Muscle layer of duodenum (tissue), 2 donors: ENCODE measurements at regions not wholly inside any gene's neighbourhood (a gene's known extent, or its start where the extent isn't known, plus 50 kb on each side); places are given as distances from the start of the nearest gene placed in this dataset.

Experiments
- H3K27ac ChIP-seq: one replicate; pipeline ENCODE4 v1.7.0; 2013; ENCODE audit warnings: mild to moderate bottlenecking, low read length
- H3K27me3 ChIP-seq: one replicate; pipeline ENCODE4 v1.7.0; 2013; ENCODE audit warnings: low read depth, mild to moderate bottlenecking, control low read depth, low read length
- H3K36me3 ChIP-seq, 2 donors: one replicate each; pipeline ENCODE4 v1.7.0; 2013; ENCODE audit warnings: low read length in 2 of 2, control low read depth in 1 of 2, mild to moderate bottlenecking in 1 of 2; ENCODE audit not compliant: insufficient read depth in 2 of 2, control insufficient read depth in 1 of 2
- H3K4me1 ChIP-seq, 2 donors: one replicate each; pipeline ENCODE4 v1.7.0; 2013; ENCODE audit warnings: low read length in 2 of 2, mild to moderate bottlenecking in 2 of 2, control low read depth in 1 of 2, moderate library complexity in 1 of 2; ENCODE audit not compliant: insufficient read depth in 2 of 2, control insufficient read depth in 1 of 2
- H3K4me3 ChIP-seq, 2 donors: one replicate each; pipeline ENCODE4 v1.7.0; 2013; ENCODE audit warnings: low read length in 2 of 2, low read depth in 1 of 2, mild to moderate bottlenecking in 1 of 2
- H3K9me3 ChIP-seq, 2 donors: one replicate each; pipeline ENCODE4 v1.7.0; 2013; ENCODE audit warnings: low read length in 2 of 2, control low read depth in 1 of 2, mild to moderate bottlenecking in 1 of 2; ENCODE audit not compliant: control insufficient read depth in 1 of 2
- donor health status: healthy.

DNA sequence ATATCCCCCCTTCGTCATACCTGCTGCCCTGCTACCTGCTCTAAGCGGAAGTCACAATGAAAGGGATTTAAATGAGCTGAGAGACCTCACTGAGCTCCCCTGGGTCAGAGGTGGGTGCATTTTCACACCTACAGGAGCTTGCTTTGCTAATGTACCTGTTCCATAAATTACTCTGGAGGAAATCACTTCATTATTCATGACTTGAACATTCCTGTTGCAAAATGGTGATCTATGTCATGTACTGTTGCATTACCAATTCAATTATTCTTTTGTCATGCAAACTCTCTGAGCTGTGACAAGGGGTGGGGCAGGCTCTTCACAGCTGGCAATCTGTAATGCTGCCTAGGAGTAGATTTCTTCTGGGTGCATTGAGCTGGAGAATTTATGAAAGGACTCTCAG lies 761.3 kb downstream of the TSN start:
- H3K27me3 ChIP-seq, result no peaks in the 10 kb centered on the region
- no peak overlapping the region for H3K27ac ChIP-seq
- H3K36me3 ChIP-seq, result no peaks in the 10 kb centered on the region
- no peaks in the 10 kb centered on the region for H3K9me3 ChIP-seq
- H3K4me1 ChIP-seq, result no peaks in the 10 kb centered on the region
- no peak overlapping the region for H3K4me3 ChIP-seq

DNA sequence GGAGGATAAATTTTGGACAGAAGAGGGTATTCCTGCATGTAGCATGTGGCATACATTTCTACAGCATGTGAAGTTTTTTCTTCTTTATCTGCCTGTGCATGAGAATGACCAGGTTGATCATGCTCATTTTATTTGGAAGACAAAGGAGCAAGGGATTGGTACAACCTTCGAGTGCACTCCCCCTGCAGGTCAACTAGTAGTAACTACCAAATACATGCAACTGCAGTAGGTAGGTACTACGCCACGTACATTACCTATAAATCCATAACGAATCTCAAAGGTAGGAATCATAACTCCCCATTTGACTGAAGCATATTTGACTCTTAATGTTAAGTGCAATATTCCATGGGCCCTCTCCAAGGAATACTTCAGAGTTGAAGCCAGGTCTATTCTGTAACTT lies 763.9 kb downstream of the TSN start:
- no peaks in the 10 kb centered on the region for H3K36me3 ChIP-seq
- no peaks in the 10 kb centered on the region for H3K4me1 ChIP-seq
- no peak overlapping the region for H3K4me3 ChIP-seq
- H3K27ac ChIP-seq, result no peak overlapping the region
- no peaks in the 10 kb centered on the region for H3K9me3 ChIP-seq
- no peaks in the 10 kb centered on the region for H3K27me3 ChIP-seq

DNA sequence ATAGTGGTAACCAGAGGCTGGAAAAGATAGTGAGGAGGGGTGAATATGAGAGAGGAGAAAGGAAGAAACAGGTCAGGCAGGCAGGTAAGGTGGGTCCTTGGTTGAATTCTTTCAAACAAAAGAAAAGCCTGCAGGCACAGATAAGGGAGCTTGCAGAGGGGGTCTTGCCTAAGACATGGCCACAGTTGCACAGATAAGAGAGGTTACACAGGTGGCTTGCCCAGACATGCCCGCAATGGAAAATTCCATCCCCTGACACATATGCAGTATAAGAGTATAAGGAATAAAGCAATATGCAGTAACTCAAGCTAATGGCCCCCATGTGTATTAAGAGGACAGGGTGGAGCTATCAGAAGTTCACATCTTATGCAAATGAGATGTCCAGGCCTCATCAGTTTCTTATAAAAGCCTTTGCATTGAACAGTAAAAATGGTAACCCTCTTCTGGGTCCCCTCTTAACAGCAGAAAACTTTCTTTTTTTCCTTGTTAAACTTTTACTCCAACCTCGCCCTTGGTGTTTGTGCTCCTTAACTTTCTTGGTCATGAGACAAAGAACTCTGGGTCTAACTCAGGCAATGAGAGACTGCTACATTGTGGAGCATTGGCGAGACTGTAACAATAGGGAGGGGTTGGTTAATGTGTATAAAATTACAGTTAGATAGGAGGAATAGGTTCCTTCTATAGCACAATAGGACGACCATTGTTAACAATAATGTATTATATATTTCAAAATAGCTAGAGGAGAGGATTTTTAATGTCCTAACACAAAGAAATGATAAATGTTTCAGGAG lies 764.6 kb downstream of the TSN start:
- Histone ChIP-seq H3K36me3 (no peaks in the 10 kb centered on the region), H3K27ac (no peak overlapping the region), H3K4me3 (no peak overlapping the region), H3K4me1 (no peaks in the 10 kb centered on the region), H3K9me3 (no peaks in the 10 kb centered on the region), H3K27me3 (no peaks in the 10 kb centered on the region)

- Histone ChIP-seq H3K4me3 (no peak overlapping the region), H3K27me3 (no peaks in the 10 kb centered on the region), H3K36me3 (no peaks in the 10 kb centered on the region), H3K27ac (no peak overlapping the region), H3K9me3 (no peaks in the 10 kb centered on the region), H3K4me1 (no peaks in the 10 kb centered on the region)
These were observed 767.7 kb downstream of the TSN start for GRCh38 chr2:122523143-122523542.

DNA sequence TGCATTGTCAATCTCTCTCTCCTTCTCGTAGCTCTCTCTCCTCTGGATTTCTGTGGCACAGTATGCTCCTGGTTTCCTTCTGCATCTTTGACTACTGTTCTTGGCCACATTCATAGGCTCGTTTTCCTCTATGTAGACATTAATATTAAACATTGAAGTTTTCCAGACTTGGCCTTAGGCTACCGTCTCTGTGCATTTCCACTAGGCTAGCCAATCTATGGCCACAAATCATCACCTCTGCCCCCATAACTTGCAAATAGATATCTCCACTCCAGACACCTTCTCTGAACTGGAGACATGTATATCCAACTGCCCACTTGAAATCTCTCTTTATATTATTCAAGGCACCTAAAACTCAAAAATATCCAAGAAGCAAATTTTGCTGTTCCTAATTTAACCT lies 768.5 kb downstream of the TSN start:
- H3K27me3 ChIP-seq, result no peaks in the 10 kb centered on the region
- no peaks in the 10 kb centered on the region for H3K4me1 ChIP-seq
- H3K27ac ChIP-seq, result no peak overlapping the region
- no peaks in the 10 kb centered on the region for H3K36me3 ChIP-seq
- no peak overlapping the region for H3K4me3 ChIP-seq
- H3K9me3 ChIP-seq, result no peaks in the 10 kb centered on the region

GRCh38 chr2:122525336-122525735 lies 769.9 kb downstream of the TSN start:
- H3K27ac ChIP-seq, result no peak overlapping the region
- H3K4me3 ChIP-seq, result no peak overlapping the region
- H3K36me3 ChIP-seq, result no peaks in the 10 kb centered on the region
- H3K27me3 ChIP-seq, result no peaks in the 10 kb centered on the region
- no peaks in the 10 kb centered on the region for H3K4me1 ChIP-seq
- H3K9me3 ChIP-seq, result no peaks in the 10 kb centered on the region

DNA sequence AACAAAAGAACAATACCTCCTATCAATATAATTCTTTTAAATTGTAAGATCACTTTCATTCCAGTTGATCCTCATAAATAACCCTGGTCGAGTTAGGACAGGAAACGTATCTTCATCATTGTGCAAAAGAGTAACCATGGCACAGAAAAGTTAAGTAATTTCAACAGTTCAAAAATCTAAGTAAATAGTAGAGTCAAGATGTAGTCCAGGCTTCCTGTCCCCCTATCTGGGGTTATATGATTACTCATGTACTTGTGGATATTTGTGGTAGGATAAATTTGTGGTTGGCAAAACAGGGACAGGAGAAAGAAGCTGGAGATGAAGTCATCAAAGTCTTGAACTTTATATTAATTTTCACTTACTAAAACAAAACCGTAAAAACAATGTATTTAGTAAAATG lies 772.6 kb downstream of the TSN start:
- Histone ChIP-seq H3K27ac (no peak overlapping the region), H3K9me3 (no peaks in the 10 kb centered on the region), H3K4me3 (no peak overlapping the region), H3K27me3 (no peaks in the 10 kb centered on the region), H3K36me3 (no peaks in the 10 kb centered on the region), H3K4me1 (peaks cover 0 to 4% of the 10 kb centered on the region in 2 donors)

DNA sequence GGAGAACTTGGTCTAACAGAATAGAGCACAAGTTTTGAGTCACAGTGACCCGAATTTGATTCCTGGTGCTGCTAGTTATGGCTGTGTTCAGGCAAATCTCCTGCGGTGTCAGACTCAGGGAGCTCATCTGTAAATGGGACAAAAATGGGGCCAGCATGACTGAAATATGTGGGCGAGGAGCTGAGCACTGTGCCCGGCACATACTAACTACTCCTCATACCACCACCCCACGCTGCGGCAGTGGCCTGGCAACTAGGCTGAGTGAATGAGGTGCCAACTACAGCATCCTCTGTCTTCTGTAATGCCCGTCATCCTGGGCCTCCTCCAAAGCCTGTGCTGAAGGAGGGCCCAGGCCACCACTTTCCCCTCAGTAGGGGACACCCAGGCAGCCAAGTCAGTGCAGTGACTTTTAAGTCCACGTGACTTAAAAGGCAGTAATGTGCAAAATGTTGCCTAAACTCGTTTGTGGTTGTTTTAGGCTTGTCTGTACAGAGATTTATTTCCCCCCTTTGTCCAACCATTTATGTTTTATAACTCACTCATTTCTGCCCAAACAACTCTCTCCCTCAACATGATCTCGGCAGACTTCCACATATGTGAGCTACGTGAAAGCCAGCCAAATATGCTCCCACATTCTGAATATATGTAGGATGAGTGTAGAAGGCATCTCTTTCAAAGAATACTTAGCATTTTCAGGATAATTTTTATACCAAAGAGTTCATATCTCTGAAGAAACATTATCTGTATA lies 773.7 kb downstream of the TSN start:
- Histone ChIP-seq H3K4me3 (no peak overlapping the region), H3K27me3 (no peaks in the 10 kb centered on the region), H3K4me1 (peaks cover 0 to 4% of the 10 kb centered on the region in 2 donors), H3K27ac (no peak overlapping the region), H3K9me3 (no peaks in the 10 kb centered on the region), H3K36me3 (no peaks in the 10 kb centered on the region)

DNA sequence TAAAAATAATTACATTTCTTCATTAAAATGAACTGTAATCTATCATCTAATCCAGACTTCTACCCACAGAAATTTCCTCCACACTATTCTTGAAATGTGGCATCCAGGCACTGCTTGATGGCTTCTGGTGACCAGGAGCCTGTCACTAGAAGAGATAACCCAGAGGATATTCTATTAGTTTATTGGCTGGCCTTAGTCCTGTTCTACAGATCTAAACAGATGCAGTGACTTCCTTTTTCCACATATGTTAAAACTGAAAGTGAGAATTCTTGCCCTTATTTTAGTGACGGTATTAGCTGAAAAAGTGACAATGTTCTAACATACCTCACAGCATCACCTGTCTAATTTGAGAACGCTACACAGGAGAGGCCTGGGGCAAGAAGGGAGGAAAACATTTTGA lies 775.4 kb downstream of the TSN start:
- Histone ChIP-seq H3K27me3 (no peaks in the 10 kb centered on the region), H3K4me3 (no peak overlapping the region), H3K36me3 (no peaks in the 10 kb centered on the region), H3K4me1 (peaks cover 0 to 4% of the 10 kb centered on the region in 2 donors), H3K27ac (no peak overlapping the region), H3K9me3 (no peaks in the 10 kb centered on the region)

DNA sequence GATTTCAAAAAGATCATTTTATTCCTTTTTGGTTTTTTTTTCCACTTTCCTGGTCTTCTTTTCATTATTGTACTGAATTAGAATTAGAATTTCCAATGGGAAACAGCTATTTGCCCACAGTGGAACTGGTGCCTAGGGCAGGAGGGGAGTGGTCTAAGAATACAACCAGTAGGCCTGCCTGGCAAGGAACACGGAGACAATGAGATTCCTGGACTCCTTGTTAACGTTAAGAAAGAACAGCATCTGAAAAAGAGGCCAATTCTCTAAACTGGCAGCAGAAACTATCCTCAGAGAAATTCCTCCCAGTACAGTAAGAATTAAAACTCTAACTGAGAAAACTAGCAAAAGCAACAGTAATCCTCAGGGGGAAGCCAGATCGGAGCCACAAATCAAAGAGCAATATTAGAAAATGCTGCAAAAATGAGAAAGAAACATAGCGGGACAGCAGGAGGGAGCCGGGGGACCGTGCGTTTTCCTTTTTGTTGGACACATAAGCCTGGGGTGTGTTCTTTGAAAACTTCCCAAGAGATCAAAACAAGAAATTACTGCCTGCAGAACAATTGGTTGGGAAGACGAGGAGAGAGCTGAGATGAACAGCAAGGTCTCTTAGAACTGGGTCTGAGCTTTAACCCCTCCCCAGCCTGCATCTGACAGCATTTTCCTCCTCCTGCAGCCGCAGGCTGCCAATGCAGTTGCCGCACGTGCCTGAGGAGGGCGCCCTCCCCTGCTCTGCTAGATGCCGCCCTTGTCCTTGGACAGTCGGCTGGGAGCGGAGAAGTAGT lies 776.0 kb downstream of the TSN start:
- Histone ChIP-seq H3K36me3 (no peaks in the 10 kb centered on the region), H3K27ac (no peak overlapping the region), H3K9me3 (no peaks in the 10 kb centered on the region), H3K27me3 (no peaks in the 10 kb centered on the region), H3K4me3 (no peak overlapping the region), H3K4me1 (peaks cover 0 to 4% of the 10 kb centered on the region in 2 donors)

DNA sequence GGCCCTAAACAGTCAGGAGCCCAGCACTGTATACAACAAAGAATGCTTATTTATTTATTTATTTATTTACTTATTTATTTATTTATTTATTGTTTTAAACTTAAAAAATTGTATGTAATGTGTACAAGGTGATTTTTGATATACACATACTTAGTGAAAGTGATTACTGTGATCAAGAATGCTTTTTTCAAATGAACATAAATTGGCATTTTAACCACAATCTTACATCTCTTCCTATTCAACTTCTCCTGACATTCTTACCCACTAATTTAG lies 776.6 kb downstream of the TSN start:
- H3K27me3 ChIP-seq, result no peaks in the 10 kb centered on the region
- H3K9me3 ChIP-seq, result no peaks in the 10 kb centered on the region
- peaks cover 0 to 4% of the 10 kb centered on the region in 2 donors for H3K4me1 ChIP-seq
- H3K4me3 ChIP-seq, result no peak overlapping the region
- no peak overlapping the region for H3K27ac ChIP-seq
- H3K36me3 ChIP-seq, result no peaks in the 10 kb centered on the region
